Liver (tissue), 8 donors: ENCODE measurements at regions not wholly inside any gene's neighbourhood (a gene's known extent, or its start where the extent isn't known, plus 50 kb on each side); places are given as distances from the start of the nearest gene placed in this dataset.

Experiments
- DNase-seq: peaks from one replicate; pipeline ENCODE4 v3.0.0-alpha.2; 2017; ENCODE audit warnings: low spot score
- H3K27ac ChIP-seq, 2 donors: one replicate each; pipeline ENCODE4 v1.7.0; 2013; ENCODE audit warnings: inconsistent platforms in 2 of 2, low read length in 2 of 2, control low read depth in 1 of 2, low read depth in 1 of 2, mild to moderate bottlenecking in 1 of 2
- H3K27me3 ChIP-seq, 4 donors: one replicate each; pipeline versions ENCODE4 v1.6.1 to v1.7.0; 2013; ENCODE audit warnings: low read length in 3 of 4, inconsistent platforms in 1 of 4, mild to moderate bottlenecking in 1 of 4, moderate library complexity in 1 of 4; ENCODE audit not compliant: control insufficient read depth in 4 of 4, insufficient read depth in 4 of 4
- H3K36me3 ChIP-seq, 4 donors: one replicate each; pipeline versions ENCODE4 v1.6.1 to v1.7.0; 2013; ENCODE audit warnings: low read length in 3 of 4, mild to moderate bottlenecking in 3 of 4, low read depth in 1 of 4, moderate library complexity in 1 of 4; ENCODE audit not compliant: control insufficient read depth in 4 of 4, insufficient read depth in 3 of 4
- H3K4me1 ChIP-seq, 4 donors: one replicate each; pipeline versions ENCODE4 v1.6.1 to v1.7.0; 2013; ENCODE audit warnings: low read length in 3 of 4, mild to moderate bottlenecking in 3 of 4, moderate library complexity in 1 of 4; ENCODE audit not compliant: control insufficient read depth in 4 of 4, insufficient read depth in 4 of 4
- H3K4me3 ChIP-seq, 3 donors: one replicate each; pipeline versions ENCODE4 v1.6.1 to v1.7.0; 2013; ENCODE audit warnings: low read length in 3 of 3, control low read depth in 1 of 3, low read depth in 1 of 3, mild to moderate bottlenecking in 1 of 3
- H3K9ac ChIP-seq, 2 donors: one replicate each; pipeline ENCODE4 v1.7.0; 2013; ENCODE audit warnings: low read length in 2 of 2, mild to moderate bottlenecking in 2 of 2, moderate library complexity in 2 of 2, control low read depth in 1 of 2, low read depth in 1 of 2
- H3K9me3 ChIP-seq, 4 donors: one replicate each; pipeline versions ENCODE4 v1.6.1 to v1.7.0; 2013; ENCODE audit warnings: low read length in 3 of 4; ENCODE audit not compliant: control insufficient read depth in 4 of 4
- CTCF ChIP-seq: fragments of 150-350 bp; IDR thresholded peaks from 2 replicates; pipeline ENCODE4 v1.5.1; 2017; ENCODE audit warnings: improper control_type of control experiment, low read depth, low read length; ENCODE audit not compliant: missing input control
- EGR1 ChIP-seq, 2 donors: IDR thresholded peaks; 2 replicates each; pipeline ENCODE4 v1.6.1; 2016 to 2018; ENCODE audit warnings: antibody characterized with exemption in 2 of 2, low read depth in 2 of 2
- FOXA1 ChIP-seq: IDR thresholded peaks from 2 replicates; pipeline ENCODE4 v1.6.1; 2016; ENCODE audit warnings: antibody characterized with exemption
- FOXA2 ChIP-seq: IDR thresholded peaks from 2 replicates; pipeline ENCODE4 v1.6.1; 2016; ENCODE audit warnings: antibody characterized with exemption
- GABPA ChIP-seq, 2 donors: IDR thresholded peaks in 1 of 2; conservative IDR thresholded peaks in 1 of 2; 2 replicates each; pipeline ENCODE4 v1.6.1; 2016; ENCODE audit warnings: antibody characterized with exemption in 2 of 2, mild to moderate bottlenecking in 1 of 2, moderate library complexity in 1 of 2
- HNF4A ChIP-seq, 2 donors: conservative IDR thresholded peaks; 2 replicates each; pipeline ENCODE4 v1.6.1; 2016; ENCODE audit warnings: antibody characterized with exemption in 2 of 2, mild to moderate bottlenecking in 2 of 2
- JUND ChIP-seq, 2 donors: IDR thresholded peaks; 2 replicates each; pipeline ENCODE4 v1.6.1; 2016; ENCODE audit warnings: antibody characterized with exemption in 2 of 2
- MAX ChIP-seq: IDR thresholded peaks from 2 replicates; pipeline ENCODE4 v1.6.1; 2016; ENCODE audit warnings: antibody characterized with exemption
- NR2F2 ChIP-seq: IDR thresholded peaks from 2 replicates; pipeline ENCODE4 v1.6.1; 2016; ENCODE audit warnings: antibody characterized with exemption
- RAD21 ChIP-seq, 2 donors: IDR thresholded peaks; 2 replicates each; pipeline ENCODE4 v1.6.1; 2016; ENCODE audit warnings: antibody characterized with exemption in 2 of 2, mild to moderate bottlenecking in 2 of 2
- REST ChIP-seq: IDR thresholded peaks from 2 replicates; pipeline ENCODE4 v1.6.1; 2016; ENCODE audit warnings: antibody characterized with exemption, mild to moderate bottlenecking
- RXRA ChIP-seq, 2 donors: IDR thresholded peaks; 2 replicates each; pipeline ENCODE4 v1.6.1; 2017 to 2018; ENCODE audit warnings: antibody characterized with exemption in 2 of 2, mild to moderate bottlenecking in 1 of 2
- SP1 ChIP-seq: IDR thresholded peaks from 2 replicates; pipeline ENCODE4 v1.6.1; 2018; ENCODE audit warnings: antibody characterized with exemption, mild to moderate bottlenecking
- TAF1 ChIP-seq: conservative IDR thresholded peaks from 2 replicates; pipeline ENCODE4 v1.6.1; 2016; ENCODE audit warnings: antibody characterized with exemption, mild to moderate bottlenecking
- YY1 ChIP-seq: IDR thresholded peaks from 2 replicates; pipeline ENCODE4 v1.6.1; 2016; ENCODE audit warnings: antibody characterized with exemption, mild to moderate bottlenecking
- ZBTB33 ChIP-seq: IDR thresholded peaks from 2 replicates; pipeline ENCODE4 v1.6.1; 2016; ENCODE audit warnings: antibody characterized with exemption
- WGBS: extraction: QIAGEN DNeasy Blood & Tissue Kit; methylation state at CpG from one replicate; pipeline ENCODE4 v1.1.7; 2013; 5-methylcytosine and 5-hydroxymethylcytosine counted together
- TF ChIP-seq, protein P1 (sequence below): IDR thresholded peaks from 2 replicates; pipeline ENCODE4 v1.6.1; 2016; ENCODE audit warnings: antibody characterized with exemption
- donor health status: healthy.
- donor health status: healthy.
- donor health status: healthy.
- donor health status: healthy.
- donor health status: healthy.

GRCh38 chr10:80814147-80814652 lies 276.5 kb downstream of the SH2D4B start:
- Histone ChIP-seq H3K4me1 (no peaks in the 10 kb centered on the region), H3K27ac (no peak overlapping the region), H3K4me3 (no peak overlapping the region), H3K27me3 (no peaks in the 10 kb centered on the region), H3K9me3 (peaks cover 0 to 2% (median 0%) of the 10 kb centered on the region in 4 donors), H3K9ac (no peak overlapping the region), H3K36me3 (no peaks in the 10 kb centered on the region)
- DNase-seq = no peak
- 96% methylated on average over 21 of the region's 21 CpGs for WGBS
- TF ChIP-seq GABPA (IDR thresholded peaks at IDR 0.05 in 1 of 2, conservative IDR thresholded peaks at IDR 0.05 in 1 of 2) (no peak), MAX (no peak), ZBTB33 (no peak)
- TF ChIP-seq, protein P1, sequence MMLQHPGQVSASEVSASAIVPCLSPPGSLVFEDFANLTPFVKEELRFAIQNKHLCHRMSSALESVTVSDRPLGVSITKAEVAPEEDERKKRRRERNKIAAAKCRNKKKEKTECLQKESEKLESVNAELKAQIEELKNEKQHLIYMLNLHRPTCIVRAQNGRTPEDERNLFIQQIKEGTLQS = no peak

- TF ChIP-seq NR2F2 = no peak
- TF ChIP-seq GABPA (IDR thresholded peaks at IDR 0.05 in 1 of 2, conservative IDR thresholded peaks at IDR 0.05 in 1 of 2) = no peak
- no peak for TF ChIP-seq ZBTB33
- H3K27me3 ChIP-seq = no peaks in the 10 kb centered on the region
- H3K4me1 ChIP-seq = no peaks in the 10 kb centered on the region
- no peak overlapping the region for H3K27ac ChIP-seq
- no peak overlapping the region for H3K9ac ChIP-seq
- no peak overlapping the region for H3K4me3 ChIP-seq
- peaks cover 1 to 6% (median 4%) of the 10 kb centered on the region in 4 donors for H3K9me3 ChIP-seq
- DNase-seq = no peak
- 92% methylated on average over 1 of the region's 1 CpG for WGBS
- no peaks in the 10 kb centered on the region for H3K36me3 ChIP-seq
Measured at GRCh38 chr10:80829151-80829550, 291.4 kb downstream of the SH2D4B start.

DNA sequence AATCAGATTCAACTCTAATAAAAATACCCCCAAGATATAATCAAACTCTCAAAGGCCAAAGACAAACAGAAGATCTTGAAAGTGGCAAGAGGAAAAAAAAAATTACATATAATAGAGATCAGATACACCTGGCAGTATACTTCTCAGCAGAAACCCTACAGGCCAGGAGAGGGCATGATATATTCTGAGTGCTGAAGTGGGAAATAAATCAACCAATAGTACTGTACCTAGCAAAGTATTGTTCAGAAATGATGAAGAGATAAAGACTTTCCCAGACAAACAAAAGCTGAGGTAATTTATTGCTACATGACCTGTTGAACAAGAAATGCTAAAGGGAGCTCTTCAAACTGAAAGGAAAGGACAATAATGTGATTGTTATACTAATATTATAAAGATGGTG lies 291.9 kb downstream of the SH2D4B start:
- no peak for TF ChIP-seq CTCF
- no peak for TF ChIP-seq RAD21 (IDR thresholded peaks at IDR 0.05)
- TF ChIP-seq FOXA2 = no peak
- TF ChIP-seq RXRA (IDR thresholded peaks at IDR 0.05) = no peak
- no peak for TF ChIP-seq JUND (IDR thresholded peaks at IDR 0.05)
- no peak for TF ChIP-seq SP1
- TF ChIP-seq YY1 = no peak
- TF ChIP-seq EGR1 (IDR thresholded peaks at IDR 0.05; ENCODE audit: low read depth in 2 of 2) = no peak
- no peak for TF ChIP-seq FOXA1
- no peak for TF ChIP-seq TAF1
- no peak for TF ChIP-seq GABPA (IDR thresholded peaks at IDR 0.05 in 1 of 2, conservative IDR thresholded peaks at IDR 0.05 in 1 of 2)
- no peak for TF ChIP-seq MAX
- no peak for TF ChIP-seq NR2F2
- TF ChIP-seq, protein P1 = no peak
- TF ChIP-seq REST = no peak
- TF ChIP-seq HNF4A (conservative IDR thresholded peaks at IDR 0.05) = no peak
- H3K4me3 ChIP-seq = no peak overlapping the region
- no peaks in the 10 kb centered on the region for H3K27me3 ChIP-seq
- H3K27ac ChIP-seq = no peak overlapping the region
- H3K9me3 ChIP-seq = peaks cover 1 to 6% (median 5%) of the 10 kb centered on the region in 4 donors
- no peaks in the 10 kb centered on the region for H3K36me3 ChIP-seq
- no peak overlapping the region for H3K9ac ChIP-seq
- H3K4me1 ChIP-seq = no peaks in the 10 kb centered on the region
- no peak for DNase-seq
